GM12892 (cell line): ENCODE measurements at regions not wholly inside any gene's neighbourhood (a gene's known extent, or its start where the extent isn't known, plus 50 kb on each side); places are given as distances from the start of the nearest gene placed in this dataset.

Experiments used
- DNase-seq: peaks from one replicate; pipeline ENCODE4 v3.0.0; 2011; ENCODE audit not compliant: insufficient read length
- FAIRE-seq: peaks from 2 replicates; lab custom pipeline; 2011; peaks lifted over from hg19 to GRCh38; lab: Jason Lieb, UNC
- POLR2A ChIP-seq: IDR thresholded peaks from 2 replicates; pipeline ENCODE4 v1.6.1; 2011; ENCODE audit warnings: low read depth, low read length, control low read depth
- POLR2AphosphoS5 ChIP-seq: IDR thresholded peaks from 2 replicates; pipeline ENCODE4 v1.6.1; 2011; ENCODE audit warnings: low read depth, low read length, control low read depth
- TAF1 ChIP-seq: IDR thresholded peaks from 2 replicates; pipeline ENCODE4 v1.6.1; 2011; ENCODE audit warnings: low read depth, mild to moderate bottlenecking, control low read depth, low read length, borderline replicate concordance

DNA sequence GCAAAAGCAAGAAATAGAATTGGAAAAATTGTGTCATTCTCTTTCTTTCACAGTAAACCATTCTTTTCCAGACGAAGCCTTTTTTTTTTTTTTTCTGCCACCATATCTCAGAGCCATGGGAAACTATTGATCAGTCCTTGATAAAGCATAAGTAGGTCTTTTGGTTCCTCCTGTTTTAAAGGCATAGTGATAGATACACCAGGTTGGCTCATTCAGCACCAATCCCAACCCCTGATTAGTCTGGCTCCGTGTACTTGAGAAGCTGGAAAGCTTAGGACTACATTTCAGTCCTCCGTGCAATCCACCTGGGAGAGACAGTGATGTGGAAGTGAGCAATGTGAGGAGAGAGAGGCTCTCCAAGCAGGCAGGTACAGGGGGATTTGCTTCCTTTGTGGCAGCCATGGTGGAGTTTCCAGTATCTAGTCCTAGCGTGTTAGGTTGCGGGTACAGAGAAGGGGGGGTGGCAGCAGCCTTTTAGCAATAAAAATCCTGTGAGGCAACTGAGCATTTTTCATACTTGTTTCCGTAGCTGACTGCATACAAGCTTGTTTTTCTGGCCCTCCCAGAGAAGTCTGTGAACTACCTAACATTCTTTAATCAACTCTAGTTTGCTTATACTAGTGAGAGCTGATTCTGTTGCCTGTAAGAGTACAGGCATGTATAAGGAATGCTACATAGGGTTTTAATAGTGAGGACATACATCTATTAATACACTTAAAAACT lies 127.4 kb upstream of the CTTNBP2 start:
- no peak for FAIRE-seq
- DNase-seq: no peak
- no peak for TF ChIP-seq POLR2A
- no peak for TF ChIP-seq POLR2AphosphoS5
- TF ChIP-seq TAF1: no peak

DNA sequence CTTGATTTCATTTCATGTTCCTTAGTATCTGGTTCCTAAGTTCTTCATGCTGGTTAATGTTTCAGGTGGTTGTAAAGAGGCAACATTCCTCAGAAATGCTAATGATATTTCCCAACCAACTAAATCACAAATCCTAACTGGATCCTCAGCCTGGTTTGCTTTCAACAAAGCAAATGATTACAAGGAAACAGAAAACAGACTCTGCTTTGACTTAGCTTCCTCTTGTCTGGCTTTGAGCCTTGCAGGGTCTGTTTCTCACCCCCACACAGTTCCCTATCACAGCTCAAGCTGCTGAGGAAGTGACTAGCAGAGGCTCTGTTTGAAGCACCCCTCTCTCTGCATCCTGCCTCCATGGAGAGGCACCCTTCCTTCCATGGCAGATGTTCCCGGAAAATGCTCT lies 130.2 kb upstream of the CTTNBP2 start:
- FAIRE-seq (no peak), DNase-seq (no peak)
- TF ChIP-seq POLR2AphosphoS5 (no peak), TAF1 (no peak), POLR2A (no peak)

DNA sequence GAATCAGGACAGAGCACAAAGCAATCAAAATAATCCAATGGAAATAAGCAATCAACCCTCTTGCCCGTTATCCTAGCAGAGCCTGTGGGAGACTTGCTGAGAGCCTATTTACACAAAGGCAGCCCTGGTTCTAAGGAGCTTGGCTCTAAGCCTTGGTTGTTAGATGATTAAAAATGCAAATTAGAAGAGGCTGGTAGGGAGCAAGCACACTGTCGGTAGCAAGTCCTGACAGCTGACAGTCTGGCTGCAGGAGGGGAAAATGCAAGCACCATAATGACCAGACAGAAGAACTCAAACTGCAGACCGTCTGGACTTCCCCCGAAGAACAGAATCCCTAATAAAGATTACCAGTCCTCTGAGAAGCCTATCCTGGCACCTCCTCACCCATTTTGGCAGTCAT lies 131.8 kb upstream of the CTTNBP2 start:
- DNase-seq (no peak), FAIRE-seq (no peak)
- TF ChIP-seq TAF1 (no peak), POLR2AphosphoS5 (no peak), POLR2A (no peak)

DNA sequence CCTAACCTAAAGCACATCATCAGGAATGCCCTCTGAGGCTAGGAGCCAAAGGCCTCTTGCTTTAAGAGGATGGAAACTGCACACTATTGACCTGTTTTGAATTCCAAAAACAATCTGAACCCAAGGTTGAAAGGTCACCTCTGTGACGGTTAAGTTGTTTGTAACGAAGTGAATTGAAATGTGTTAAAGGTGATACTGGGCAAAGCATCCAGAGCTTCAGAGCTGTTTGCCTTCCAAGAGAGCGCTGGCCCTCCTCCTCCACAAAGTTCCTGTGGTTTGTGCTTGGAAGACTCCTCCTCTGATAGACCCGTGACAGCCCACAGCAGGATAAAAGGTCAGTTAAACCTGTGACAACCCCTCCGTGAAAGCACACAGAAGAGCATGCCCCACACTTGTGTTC lies 133.7 kb upstream of the CTTNBP2 start:
- DNase-seq: no peak
- TF ChIP-seq TAF1: no peak
- no peak for TF ChIP-seq POLR2A
- TF ChIP-seq POLR2AphosphoS5: no peak
- FAIRE-seq: no peak

DNA sequence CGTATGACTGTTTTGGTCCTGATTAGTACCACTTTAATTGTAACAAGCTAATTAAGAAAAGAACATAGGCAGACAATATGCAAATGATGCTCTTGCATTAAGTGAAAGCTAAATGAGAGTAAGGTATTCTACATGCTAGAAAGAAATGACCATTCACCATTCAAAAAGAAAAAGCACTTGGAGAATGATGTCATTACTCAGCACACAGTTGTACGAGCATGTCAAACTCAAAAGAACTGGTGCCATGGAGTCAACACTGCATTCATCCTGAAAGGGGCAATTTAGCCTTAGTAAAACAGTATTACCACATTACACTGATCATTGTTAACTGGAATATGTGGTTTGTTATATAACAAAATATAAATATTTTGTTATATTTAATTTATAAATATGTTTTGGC lies 136.2 kb upstream of the CTTNBP2 start:
- DNase-seq (no peak), FAIRE-seq (no peak)
- TF ChIP-seq POLR2A: no peak
- no peak for TF ChIP-seq TAF1
- no peak for TF ChIP-seq POLR2AphosphoS5

DNA sequence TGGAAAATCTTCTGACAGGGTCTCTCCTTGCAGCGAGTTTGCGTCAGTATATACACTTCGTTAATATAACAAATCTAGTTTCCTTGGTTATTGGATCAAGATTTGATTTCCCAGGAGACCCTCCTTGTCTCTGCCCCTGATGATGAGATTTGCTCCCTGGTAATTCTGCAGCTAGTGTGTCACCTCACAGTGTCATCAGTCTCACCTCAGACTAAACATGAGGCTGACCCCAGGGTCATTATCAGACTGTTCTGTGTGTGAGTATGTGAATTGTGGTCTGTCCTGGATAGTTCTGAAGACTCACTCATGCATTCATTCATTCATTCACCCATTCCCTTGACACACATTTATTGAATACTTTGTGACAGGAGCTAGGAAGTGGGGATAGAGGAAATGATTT lies 138.4 kb upstream of the CTTNBP2 start:
- DNase-seq (no peak), FAIRE-seq (no peak)

DNA sequence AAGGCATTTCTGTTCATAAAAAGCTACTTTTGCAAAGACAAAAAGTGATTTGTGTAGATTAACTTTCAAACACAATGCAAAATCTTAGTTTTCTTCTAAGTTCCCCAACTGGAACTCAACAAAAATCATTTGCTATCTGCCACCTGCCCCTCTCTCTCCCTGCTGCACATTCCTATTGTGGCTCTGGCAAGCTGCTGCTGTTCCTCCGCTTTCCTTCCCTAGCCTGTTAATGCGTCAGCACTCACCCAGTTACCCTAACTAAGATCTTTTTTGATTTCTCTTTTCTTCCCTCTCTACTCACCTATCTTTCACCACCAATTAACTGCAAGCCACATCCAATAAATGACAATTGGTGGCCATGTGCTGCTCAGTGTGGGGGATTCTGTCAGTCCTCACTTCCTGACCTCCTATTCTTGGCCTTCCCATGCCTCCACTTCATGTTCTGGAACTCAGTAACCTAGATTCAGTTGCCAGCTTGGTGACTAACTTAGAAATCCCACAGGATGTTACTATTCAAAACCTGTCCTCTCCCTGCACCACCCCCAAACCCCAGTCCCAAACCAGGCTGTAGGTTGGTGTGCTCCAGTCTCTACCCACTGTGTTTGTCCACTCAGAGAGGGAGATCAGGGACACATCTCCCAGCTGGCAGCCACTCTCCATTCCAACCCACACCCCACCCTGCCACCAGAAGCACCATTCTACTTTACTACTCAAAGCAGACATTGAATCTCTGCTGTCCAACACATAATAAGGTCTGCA lies 140.2 kb upstream of the CTTNBP2 start:
- DNase-seq (no peak), FAIRE-seq (no peak)
- TF ChIP-seq TAF1 (no peak), POLR2A (no peak), POLR2AphosphoS5 (no peak)

More for the DNA sequence above, 138.4 kb upstream of the CTTNBP2 start:
- TF ChIP-seq TAF1 (no peak), POLR2AphosphoS5 (no peak), POLR2A (no peak)

DNA sequence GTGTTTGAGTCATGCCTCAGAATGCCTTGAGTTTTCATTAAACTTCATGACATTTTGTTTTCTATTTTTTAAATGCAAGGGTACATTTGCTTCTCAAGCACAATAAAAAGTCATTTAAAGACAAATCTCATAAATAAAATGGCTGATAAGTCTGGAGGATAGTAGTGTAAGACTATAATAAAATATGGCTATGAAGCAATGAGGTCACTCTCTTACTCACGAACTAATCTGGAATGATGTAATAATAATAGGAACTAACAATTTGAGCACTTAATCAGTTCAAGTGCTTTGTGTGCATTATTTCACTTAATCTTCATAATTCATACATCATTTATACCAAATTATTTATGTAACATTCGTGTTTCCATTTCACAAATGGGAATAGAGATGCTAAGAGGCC lies 149.3 kb upstream of the CTTNBP2 start:
- TF ChIP-seq TAF1 (no peak), POLR2AphosphoS5 (no peak)
- DNase-seq (no peak), FAIRE-seq (no peak)

DNA sequence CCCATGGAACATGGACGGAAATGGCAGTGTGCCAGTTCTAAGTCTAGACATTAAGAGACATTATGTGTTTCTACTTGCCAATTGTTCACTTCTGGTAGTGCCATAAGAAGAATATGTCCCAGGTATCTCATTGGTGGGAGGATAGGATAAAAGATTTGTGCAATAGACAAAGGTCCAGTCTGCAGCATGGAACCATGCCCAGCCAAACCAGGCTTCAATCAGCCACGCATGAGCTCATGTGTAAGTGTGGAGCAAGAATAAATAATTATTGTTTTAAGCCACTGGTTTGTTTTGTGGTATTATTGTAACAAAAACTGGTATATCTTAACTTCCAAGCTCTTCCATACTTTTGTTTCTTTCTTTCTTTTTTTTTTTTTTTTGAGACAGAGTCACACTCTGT lies 153.6 kb upstream of the CTTNBP2 start:
- TF ChIP-seq POLR2AphosphoS5 (no peak), TAF1 (no peak), POLR2A (no peak)
- FAIRE-seq: no peak
- no peak for DNase-seq

DNA sequence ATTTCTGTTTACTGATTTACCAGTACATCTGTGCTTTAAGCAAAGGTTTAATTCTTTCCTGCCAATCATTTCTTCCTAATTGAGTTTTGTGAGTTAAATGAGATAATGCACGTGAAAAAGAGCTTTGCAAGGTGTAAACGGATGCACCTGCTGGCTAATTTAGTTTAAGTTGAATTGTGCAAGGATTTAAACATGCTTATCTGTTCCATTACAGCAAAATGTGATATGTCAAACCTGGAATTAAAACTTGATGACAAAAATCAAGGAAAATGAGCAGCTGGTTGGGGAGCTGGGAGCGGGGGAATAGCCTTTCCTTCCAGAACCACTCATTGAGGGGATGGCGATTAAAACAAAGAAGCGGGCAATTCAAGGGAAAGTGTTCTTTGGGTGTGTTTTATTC lies 155.0 kb upstream of the CTTNBP2 start:
- DNase-seq (no peak), FAIRE-seq (no peak)
- TF ChIP-seq TAF1: no peak

DNA sequence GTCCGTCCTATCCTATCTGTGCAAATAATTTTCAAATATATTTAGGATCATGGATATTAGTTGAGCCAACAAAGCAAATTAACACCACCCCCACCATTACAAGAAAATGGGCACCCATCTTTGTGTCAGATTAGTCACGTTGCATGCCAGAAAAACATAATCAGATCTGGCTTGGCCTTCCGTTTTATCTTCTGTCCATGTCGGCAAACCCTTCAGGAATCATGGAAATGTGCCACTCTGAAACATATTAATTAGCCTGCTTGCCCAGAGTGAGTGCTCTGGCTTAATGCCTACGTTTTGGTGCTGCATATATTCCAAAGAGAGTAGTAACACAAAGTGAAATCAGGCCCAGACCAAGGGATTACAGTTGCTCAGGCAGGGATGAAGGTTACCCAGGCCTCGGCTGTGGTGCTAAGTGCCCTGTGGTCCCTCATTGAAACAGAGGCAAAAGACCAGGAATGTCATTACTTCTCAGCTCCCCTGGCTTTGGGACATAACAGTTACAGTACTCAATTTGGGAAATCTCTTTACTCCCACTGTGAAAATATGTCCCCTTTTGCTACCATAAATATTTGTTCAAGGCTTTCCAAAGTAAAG lies 154.0 kb upstream of the LSM8 start:
- FAIRE-seq: no peak
- DNase-seq: no peak
- TF ChIP-seq POLR2AphosphoS5 (no peak), TAF1 (no peak), POLR2A (no peak)

DNA sequence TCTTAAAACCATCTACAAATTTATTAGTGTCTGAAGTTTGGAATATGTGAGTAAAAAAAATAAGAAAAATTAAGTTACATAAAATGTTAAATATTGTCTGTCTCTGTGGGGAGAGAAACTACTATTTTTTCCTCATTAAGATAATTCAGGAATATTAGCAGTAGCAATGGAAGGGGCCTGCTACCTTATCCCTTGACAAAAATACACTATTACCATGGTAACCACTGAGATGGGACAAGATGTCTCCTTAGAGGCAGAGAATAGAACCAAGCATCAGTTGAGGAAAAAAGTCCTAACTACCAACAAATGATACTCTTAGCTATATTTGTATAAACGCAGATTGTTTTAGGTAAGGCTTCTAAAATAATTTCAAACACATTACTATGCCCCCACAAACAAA lies 150.7 kb upstream of the LSM8 start:
- no peak for TF ChIP-seq POLR2A
- TF ChIP-seq POLR2AphosphoS5: no peak
- TF ChIP-seq TAF1: no peak
- no peak for DNase-seq
- no peak for FAIRE-seq
